ENCODE measurements at regions not wholly inside any gene's neighbourhood (a gene's known extent, or its start where the extent isn't known, plus 50 kb on each side); places are given as distances from the start of the nearest gene placed in this dataset.
"Not testable (repeated sequence)": the region's sequence is repeated elsewhere in the genome, so short reads cannot be mapped to it uniquely, and the experiment has no call there.

- TF ChIP-seq CTCF (IDR thresholded peaks at IDR 0.05; ENCODE audit: extremely low read depth, missing control alignments), result no peak
- no peak for DNase-seq (ENCODE audit: low spot score)
Observed at GRCh38 chrY:12285608-12286007, 415.4 kb upstream of the USP9Y start.

GRCh38 chrY:12288919-12289318 lies 412.1 kb upstream of the USP9Y start:
- no peak for TF ChIP-seq CTCF (IDR thresholded peaks at IDR 0.05; ENCODE audit: extremely low read depth, missing control alignments)
- no peak for DNase-seq (ENCODE audit: low spot score)

GRCh38 chrY:12289415-12289814 lies 411.6 kb upstream of the USP9Y start:
- no peak for TF ChIP-seq CTCF (IDR thresholded peaks at IDR 0.05; ENCODE audit: extremely low read depth, missing control alignments)

GRCh38 chrY:12292542-12292941 lies 408.5 kb upstream of the USP9Y start:
- DNase-seq (ENCODE audit: low spot score), result no peak

More at GRCh38 chrY:12289415-12289814, 411.6 kb upstream of the USP9Y start:
- DNase-seq (ENCODE audit: low spot score), result no peak

GRCh38 chrY:12296460-12296859 lies 404.6 kb upstream of the USP9Y start:
- DNase-seq (ENCODE audit: low spot score), result no peak
- no peak for TF ChIP-seq CTCF (IDR thresholded peaks at IDR 0.05; ENCODE audit: extremely low read depth, missing control alignments)

More at GRCh38 chrY:12292542-12292941, 408.5 kb upstream of the USP9Y start:
- no peak for TF ChIP-seq CTCF (IDR thresholded peaks at IDR 0.05; ENCODE audit: extremely low read depth, missing control alignments)

GRCh38 chrY:12299796-12300195 lies 401.2 kb upstream of the USP9Y start:
- DNase-seq (ENCODE audit: low spot score), result not testable (repeated sequence)

GRCh38 chrY:12303464-12303863 lies 397.6 kb upstream of the USP9Y start:
- no peak for DNase-seq (ENCODE audit: low spot score)
- TF ChIP-seq CTCF (IDR thresholded peaks at IDR 0.05; ENCODE audit: extremely low read depth, missing control alignments), result no peak

- no peak for DNase-seq (ENCODE audit: low spot score)
- TF ChIP-seq CTCF (IDR thresholded peaks at IDR 0.05; ENCODE audit: extremely low read depth, missing control alignments), result no peak
Observed at GRCh38 chrY:12305456-12305855, 395.6 kb upstream of the USP9Y start.

Data from GM20000 (cell line).